ENCODE measurements at regions not wholly inside any gene's neighbourhood (a gene's known extent, or its start where the extent isn't known, plus 50 kb on each side); places are given as distances from the start of the nearest gene placed in this dataset.
A peak's percentile ranks its signal among the peaks of the same experiment; 100 is the strongest.

GRCh38 chr7:8982338-8982992 lies 549.1 kb downstream of the NXPH1 start:
- no peak for DNase-seq
- H3K27ac Mint-ChIP-seq, result no peak overlapping the region

GRCh38 chr7:8985255-8985654 lies 551.8 kb downstream of the NXPH1 start:
- no peaks in the 10 kb centered on the region for H3K36me3 Mint-ChIP-seq (ENCODE audit: low read depth)
- H3K4me1 Mint-ChIP-seq, result no peaks in the 10 kb centered on the region
- TF ChIP-seq CTCF (IDR thresholded peaks at IDR 0.05), result no peak
- no peaks in the 10 kb centered on the region for H3K27me3 Mint-ChIP-seq (ENCODE audit: low read depth, poor library complexity)
- H3K27ac Mint-ChIP-seq, result no peak overlapping the region
- DNase-seq, result no peak
- no peaks in the 10 kb centered on the region for H3K9me3 Mint-ChIP-seq
- H3K4me3 Mint-ChIP-seq, result no peak overlapping the region

More at GRCh38 chr7:8982338-8982992, 549.1 kb downstream of the NXPH1 start:
- no peaks in the 10 kb centered on the region for H3K27me3 Mint-ChIP-seq (ENCODE audit: low read depth, poor library complexity)
- H3K36me3 Mint-ChIP-seq (ENCODE audit: low read depth), result no peaks in the 10 kb centered on the region
- H3K4me1 Mint-ChIP-seq, result no peaks in the 10 kb centered on the region
- TF ChIP-seq CTCF (IDR thresholded peaks at IDR 0.05), result no peak
- H3K4me3 Mint-ChIP-seq, result no peak overlapping the region
- H3K9me3 Mint-ChIP-seq, result no peaks in the 10 kb centered on the region

GRCh38 chr7:8988267-8988666 lies 554.9 kb downstream of the NXPH1 start:
- no peaks in the 10 kb centered on the region for H3K4me1 Mint-ChIP-seq
- no peak overlapping the region for H3K27ac Mint-ChIP-seq
- H3K9me3 Mint-ChIP-seq, result no peaks in the 10 kb centered on the region
- H3K4me3 Mint-ChIP-seq, result no peak overlapping the region
- H3K27me3 Mint-ChIP-seq (ENCODE audit: low read depth, poor library complexity), result no peaks in the 10 kb centered on the region
- DNase-seq, result no peak
- no peak for TF ChIP-seq CTCF (IDR thresholded peaks at IDR 0.05)
- no peaks in the 10 kb centered on the region for H3K36me3 Mint-ChIP-seq (ENCODE audit: low read depth)

GRCh38 chr7:8991159-8991558 lies 557.8 kb downstream of the NXPH1 start:
- no peaks in the 10 kb centered on the region for H3K9me3 Mint-ChIP-seq
- H3K27me3 Mint-ChIP-seq (ENCODE audit: low read depth, poor library complexity), result no peaks in the 10 kb centered on the region
- no peaks in the 10 kb centered on the region for H3K4me1 Mint-ChIP-seq
- no peak for DNase-seq
- no peak overlapping the region for H3K4me3 Mint-ChIP-seq
- H3K36me3 Mint-ChIP-seq (ENCODE audit: low read depth), result no peaks in the 10 kb centered on the region
- H3K27ac Mint-ChIP-seq, result no peak overlapping the region
- no peak for TF ChIP-seq CTCF (IDR thresholded peaks at IDR 0.05)

- no peak overlapping the region for H3K4me3 Mint-ChIP-seq
- H3K9me3 Mint-ChIP-seq, result no peaks in the 10 kb centered on the region
- no peaks in the 10 kb centered on the region for H3K4me1 Mint-ChIP-seq
- no peak for DNase-seq
- H3K36me3 Mint-ChIP-seq (ENCODE audit: low read depth), result no peaks in the 10 kb centered on the region
- no peak overlapping the region for H3K27ac Mint-ChIP-seq
- TF ChIP-seq CTCF (IDR thresholded peaks at IDR 0.05), result no peak
- no peaks in the 10 kb centered on the region for H3K27me3 Mint-ChIP-seq (ENCODE audit: low read depth, poor library complexity)
Measured at GRCh38 chr7:8998762-8999161, 565.4 kb downstream of the NXPH1 start.

- no peak for DNase-seq
- Mint-ChIP-seq H3K27ac (peak overlapping the region; percentile 17), H3K9me3 (peaks cover 12% of the 10 kb centered on the region), H3K4me1 (peaks cover 7% of the 10 kb centered on the region), H3K36me3 (ENCODE audit: low read depth) (no peaks in the 10 kb centered on the region), H3K4me3 (no peak overlapping the region), H3K27me3 (ENCODE audit: low read depth, poor library complexity) (peaks cover 3% of the 10 kb centered on the region)
- no peak for TF ChIP-seq CTCF (IDR thresholded peaks at IDR 0.05)
Measured at GRCh38 chr7:9013940-9014339, 580.5 kb downstream of the NXPH1 start.
